ENCODE measurements at regions not wholly inside any gene's neighbourhood (a gene's known extent, or its start where the extent isn't known, plus 50 kb on each side); places are given as distances from the start of the nearest gene placed in this dataset.
A peak's percentile ranks its signal among the peaks of the same experiment; 100 is the strongest.

DNA sequence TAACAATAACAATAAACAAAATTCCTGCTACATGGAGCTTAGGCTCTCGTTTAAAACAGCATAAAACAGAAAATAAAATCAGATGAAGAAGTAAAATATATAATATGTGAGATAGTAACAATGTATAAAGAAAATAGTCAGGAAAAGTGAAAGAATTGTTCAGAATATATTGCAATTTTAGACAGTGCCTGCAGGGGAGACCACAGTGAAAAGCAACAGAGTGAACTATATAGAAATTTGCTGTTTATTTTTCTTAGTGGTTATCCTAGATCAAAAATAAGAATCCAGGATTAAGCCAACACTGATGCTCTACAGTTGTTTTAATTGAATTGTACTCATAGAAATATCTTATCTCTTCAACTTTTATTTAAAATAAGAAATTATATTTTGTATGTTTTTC, 1639.0 kb upstream of the B3GALT2 start:
- no peak overlapping the region for H3K27ac ChIP-seq
- no peak for TF ChIP-seq ZFX (IDR thresholded peaks at IDR 0.05; ENCODE audit: borderline replicate concordance)
- TF ChIP-seq, protein P1, sequence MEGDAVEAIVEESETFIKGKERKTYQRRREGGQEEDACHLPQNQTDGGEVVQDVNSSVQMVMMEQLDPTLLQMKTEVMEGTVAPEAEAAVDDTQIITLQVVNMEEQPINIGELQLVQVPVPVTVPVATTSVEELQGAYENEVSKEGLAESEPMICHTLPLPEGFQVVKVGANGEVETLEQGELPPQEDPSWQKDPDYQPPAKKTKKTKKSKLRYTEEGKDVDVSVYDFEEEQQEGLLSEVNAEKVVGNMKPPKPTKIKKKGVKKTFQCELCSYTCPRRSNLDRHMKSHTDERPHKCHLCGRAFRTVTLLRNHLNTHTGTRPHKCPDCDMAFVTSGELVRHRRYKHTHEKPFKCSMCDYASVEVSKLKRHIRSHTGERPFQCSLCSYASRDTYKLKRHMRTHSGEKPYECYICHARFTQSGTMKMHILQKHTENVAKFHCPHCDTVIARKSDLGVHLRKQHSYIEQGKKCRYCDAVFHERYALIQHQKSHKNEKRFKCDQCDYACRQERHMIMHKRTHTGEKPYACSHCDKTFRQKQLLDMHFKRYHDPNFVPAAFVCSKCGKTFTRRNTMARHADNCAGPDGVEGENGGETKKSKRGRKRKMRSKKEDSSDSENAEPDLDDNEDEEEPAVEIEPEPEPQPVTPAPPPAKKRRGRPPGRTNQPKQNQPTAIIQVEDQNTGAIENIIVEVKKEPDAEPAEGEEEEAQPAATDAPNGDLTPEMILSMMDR (IDR thresholded peaks at IDR 0.05), result no peak; the same call in 1 of the 2 replicates

DNA sequence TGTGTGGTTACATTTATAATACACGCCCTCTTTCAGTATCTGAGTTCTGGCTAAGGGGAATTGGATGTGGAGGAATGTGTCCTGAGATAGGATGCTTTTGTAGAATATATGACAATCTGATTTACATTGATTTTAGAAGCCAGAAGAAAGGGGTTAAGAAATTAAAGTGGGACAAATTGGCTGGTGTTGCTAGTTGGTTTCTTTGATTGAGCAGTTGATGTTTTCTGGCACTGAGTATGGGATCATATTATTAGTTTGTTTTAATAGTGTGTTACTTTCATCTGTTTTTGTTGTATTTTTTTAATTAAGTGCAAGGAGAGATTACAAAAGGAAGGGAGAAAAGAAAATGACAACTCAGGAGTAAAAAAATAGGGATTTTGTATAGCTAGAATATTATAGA, 1634.7 kb upstream of the B3GALT2 start:
- no peak overlapping the region for H3K27ac ChIP-seq
- TF ChIP-seq, protein P1 (IDR thresholded peaks at IDR 0.05), result no peak
- no peak for TF ChIP-seq ZFX (IDR thresholded peaks at IDR 0.05; ENCODE audit: borderline replicate concordance)

DNA sequence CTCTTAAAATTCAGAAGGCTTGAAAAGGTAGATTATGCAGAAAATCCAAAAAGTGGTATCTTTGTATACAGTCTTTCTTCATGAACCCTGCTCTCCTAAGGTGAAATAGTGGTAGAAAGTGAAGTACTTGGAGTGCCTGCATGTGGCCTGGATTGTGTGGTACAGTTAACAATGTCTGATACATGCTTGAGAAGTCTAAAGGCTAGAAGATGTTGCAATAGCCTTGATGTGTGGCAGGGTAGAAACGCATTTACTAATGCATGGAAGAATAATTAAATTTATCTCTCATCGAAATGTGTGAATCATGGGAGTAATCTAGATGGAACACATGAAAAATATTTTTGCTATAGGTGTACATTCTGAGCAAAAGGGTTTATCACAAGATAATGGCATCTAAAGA, 1632.3 kb upstream of the B3GALT2 start:
- no peak overlapping the region for H3K27ac ChIP-seq
- TF ChIP-seq ZFX (IDR thresholded peaks at IDR 0.05; ENCODE audit: borderline replicate concordance), result no peak
- TF ChIP-seq, protein P1 (IDR thresholded peaks at IDR 0.05), result no peak

DNA sequence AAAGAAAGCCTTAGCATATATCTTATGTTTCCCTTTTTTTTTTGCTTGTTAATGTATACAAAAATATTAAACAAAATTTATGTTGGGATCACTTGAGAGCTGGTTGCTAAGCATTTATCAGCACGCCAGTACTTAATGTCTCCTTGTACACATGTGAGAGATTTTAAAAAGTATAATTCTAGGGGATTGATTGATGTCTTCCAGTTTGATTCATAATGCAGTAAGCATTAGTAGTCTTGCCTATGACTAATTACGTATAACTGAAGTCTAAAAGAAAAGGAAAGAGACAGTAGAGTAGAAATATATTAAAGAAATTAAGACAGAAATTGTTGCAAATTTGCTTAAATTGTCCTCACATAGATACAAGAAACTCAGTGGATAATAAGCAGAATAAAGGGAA, 1630.4 kb upstream of the B3GALT2 start:
- TF ChIP-seq, protein P1 (IDR thresholded peaks at IDR 0.05), result no peak
- no peak for TF ChIP-seq ZFX (IDR thresholded peaks at IDR 0.05; ENCODE audit: borderline replicate concordance)
- H3K27ac ChIP-seq, result no peak overlapping the region

DNA sequence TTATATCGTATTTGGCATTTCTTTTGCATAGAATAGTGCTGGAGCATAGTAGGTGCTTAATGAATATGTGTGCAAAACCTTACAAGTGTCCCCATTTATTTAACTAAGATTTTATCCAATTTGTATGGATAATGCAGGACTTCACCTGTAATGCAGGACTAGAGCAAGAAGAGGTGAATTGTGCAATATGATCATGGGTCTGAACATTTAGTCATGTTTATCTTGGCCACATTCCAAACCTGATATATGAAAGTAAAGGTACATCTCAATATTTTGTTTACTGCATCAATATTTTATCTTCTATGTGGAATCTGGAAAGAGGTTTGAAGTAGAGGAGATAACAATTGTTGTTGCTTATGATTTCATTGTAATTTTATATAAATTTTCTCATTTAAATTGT, 1626.7 kb upstream of the B3GALT2 start:
- H3K27ac ChIP-seq, result peak overlapping the region; percentile 23
- no peak for TF ChIP-seq ZFX (IDR thresholded peaks at IDR 0.05; ENCODE audit: borderline replicate concordance)
- TF ChIP-seq, protein P1 (IDR thresholded peaks at IDR 0.05), result no peak

DNA sequence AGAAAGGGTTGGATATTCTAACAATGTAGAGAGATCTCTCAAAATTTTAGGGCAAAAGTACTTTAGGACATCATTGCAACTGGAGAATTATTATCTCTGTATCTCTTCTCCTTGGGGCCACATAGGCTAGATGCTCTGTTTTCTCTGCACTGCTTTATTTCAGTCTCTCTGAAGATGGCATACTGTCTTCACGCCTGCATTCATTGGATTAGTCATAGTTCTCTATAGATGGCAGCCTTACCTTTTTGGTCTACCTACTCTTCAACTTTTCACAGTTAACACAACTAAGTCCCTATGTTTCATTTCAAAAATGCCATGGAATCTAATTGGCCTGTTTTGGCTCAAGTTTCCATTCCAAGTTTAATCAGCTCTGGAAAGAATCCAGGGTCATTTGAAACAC, 1623.3 kb upstream of the B3GALT2 start:
- H3K27ac ChIP-seq, result no peak overlapping the region
- TF ChIP-seq, protein P1 (IDR thresholded peaks at IDR 0.05), result peak; percentile 24
- TF ChIP-seq ZFX (IDR thresholded peaks at IDR 0.05; ENCODE audit: borderline replicate concordance), result no peak

DNA sequence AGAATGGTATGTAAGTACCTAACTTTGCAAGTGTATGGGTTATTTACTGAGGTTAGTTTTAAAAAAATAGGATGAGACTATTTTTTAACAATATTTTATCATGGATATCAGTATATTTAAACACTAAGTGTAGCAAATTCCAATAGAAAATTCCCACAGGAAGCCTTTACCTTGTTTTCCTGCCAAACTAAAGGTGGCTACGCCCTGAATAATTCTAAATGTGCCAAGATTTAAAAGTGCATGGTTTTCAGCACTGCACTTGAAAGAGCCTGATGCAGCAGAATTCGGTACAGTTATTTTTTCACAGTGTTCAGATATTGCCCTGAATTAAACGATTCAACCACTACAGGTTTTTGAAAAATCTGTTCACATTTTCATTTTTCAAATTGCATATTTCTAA, 1622.8 kb upstream of the B3GALT2 start:
- no peak overlapping the region for H3K27ac ChIP-seq
- no peak for TF ChIP-seq ZFX (IDR thresholded peaks at IDR 0.05; ENCODE audit: borderline replicate concordance)
- TF ChIP-seq, protein P1 (IDR thresholded peaks at IDR 0.05), result no peak

All from 22Rv1 (cell line).